ENCODE measurements at regions not wholly inside any gene's neighbourhood (a gene's known extent, or its start where the extent isn't known, plus 50 kb on each side); places are given as distances from the start of the nearest gene placed in this dataset.

DNA sequence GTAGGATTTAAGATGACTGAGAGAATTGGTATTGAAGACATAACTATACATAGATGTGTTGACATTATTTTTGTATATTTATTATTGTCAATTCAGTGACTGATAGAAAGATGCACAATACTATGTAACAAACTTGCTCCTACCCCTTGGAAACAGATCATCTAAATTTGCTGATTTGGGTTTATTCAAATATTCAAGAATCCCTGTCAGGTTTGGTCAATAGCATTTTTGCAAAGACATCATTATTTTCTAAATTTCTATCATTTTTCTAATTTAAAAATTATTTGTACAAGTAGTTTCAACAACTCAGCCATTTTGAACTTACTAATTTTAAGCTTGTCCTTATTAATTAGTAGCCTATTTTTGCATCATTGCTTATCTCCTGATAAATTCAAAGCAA lies 1463.4 kb downstream of the SI start:
- no peak for TF ChIP-seq CEBPB (IDR thresholded peaks at IDR 0.05)
- no peak for TF ChIP-seq RAD21 (conservative IDR thresholded peaks at IDR 0.05 in 1 of 2, IDR thresholded peaks at IDR 0.05 in 1 of 2)
- TF ChIP-seq, protein P1, sequence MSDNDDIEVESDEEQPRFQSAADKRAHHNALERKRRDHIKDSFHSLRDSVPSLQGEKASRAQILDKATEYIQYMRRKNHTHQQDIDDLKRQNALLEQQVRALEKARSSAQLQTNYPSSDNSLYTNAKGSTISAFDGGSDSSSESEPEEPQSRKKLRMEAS (IDR thresholded peaks at IDR 0.05) = no peak

All from A549 (cell line).